Activated CD8-positive, alpha-beta T cell treated with anti-CD3 and anti-CD28 coated beads for 36 hours (primary cell): ENCODE measurements at regions not wholly inside any gene's neighbourhood (a gene's known extent, or its start where the extent isn't known, plus 50 kb on each side); places are given as distances from the start of the nearest gene placed in this dataset.

Experiments
- ATAC-seq: fragments of 200-7000 bp; cut with Tn5 transposase; one replicate; pipeline ENCODE4 v1.10.0; 2021; ENCODE audit warnings: mild to moderate bottlenecking, moderate library complexity
- CTCF ChIA-PET: fragments of 350-600 bp; sonication (Branson Sonifier 250); formaldehyde crosslinking; loops from one replicate; lab custom pipeline; 2021; ENCODE audit warnings: antibody characterized with exemption; lab: Charles Lee
- POLR2A ChIA-PET: fragments of 350-600 bp; sonication (Branson Sonifier 250); formaldehyde crosslinking; loops from one replicate; lab custom pipeline; 2021; ENCODE audit warnings: antibody characterized with exemption; lab: Charles Lee
- DNase-seq: peaks from one replicate; pipeline ENCODE4 v3.0.0-alpha.2; 2020
- H3K27ac Mint-ChIP-seq: one replicate; pipeline ENCODE4 v1.8.0; 2021; ENCODE audit warnings: mild to moderate bottlenecking, mixed read lengths
- H3K27me3 Mint-ChIP-seq: one replicate; pipeline ENCODE4 v1.8.0; 2021; ENCODE audit warnings: mixed read lengths
- H3K36me3 Mint-ChIP-seq: one replicate; pipeline ENCODE4 v1.8.0; 2021; ENCODE audit warnings: low read depth, mixed read lengths
- H3K4me1 Mint-ChIP-seq: one replicate; pipeline ENCODE4 v1.8.0; 2021; ENCODE audit warnings: low read depth, mixed read lengths
- H3K4me3 Mint-ChIP-seq: one replicate; pipeline ENCODE4 v1.8.0; 2021; ENCODE audit warnings: mild to moderate bottlenecking, moderate library complexity, mixed read lengths
- H3K9me3 Mint-ChIP-seq: one replicate; pipeline ENCODE4 v1.8.0; 2021; ENCODE audit warnings: mixed read lengths
- intact Hi-C: fragments of 100-400 bp; cut with micrococcal nuclease; formaldehyde crosslinking; loops from one replicate; pipeline ENCODE4 v1.10.0; 2022
- TF ChIP-seq, protein P1 (sequence below): fragments of 200-600 bp; IDR thresholded peaks from one replicate; pipeline ENCODE4 v1.8.0; 2022; ENCODE audit warnings: antibody characterized with exemption, mild to moderate bottlenecking

- Mint-ChIP-seq H3K4me3 (no peak overlapping the region), H3K27me3 (no peaks in the 10 kb centered on the region), H3K36me3 (no peaks in the 10 kb centered on the region), H3K4me1 (no peaks in the 10 kb centered on the region), H3K9me3 (no peaks in the 10 kb centered on the region), H3K27ac (no peak overlapping the region)
- ATAC-seq (no peak), DNase-seq (no peak)
- TF ChIP-seq, protein P1, sequence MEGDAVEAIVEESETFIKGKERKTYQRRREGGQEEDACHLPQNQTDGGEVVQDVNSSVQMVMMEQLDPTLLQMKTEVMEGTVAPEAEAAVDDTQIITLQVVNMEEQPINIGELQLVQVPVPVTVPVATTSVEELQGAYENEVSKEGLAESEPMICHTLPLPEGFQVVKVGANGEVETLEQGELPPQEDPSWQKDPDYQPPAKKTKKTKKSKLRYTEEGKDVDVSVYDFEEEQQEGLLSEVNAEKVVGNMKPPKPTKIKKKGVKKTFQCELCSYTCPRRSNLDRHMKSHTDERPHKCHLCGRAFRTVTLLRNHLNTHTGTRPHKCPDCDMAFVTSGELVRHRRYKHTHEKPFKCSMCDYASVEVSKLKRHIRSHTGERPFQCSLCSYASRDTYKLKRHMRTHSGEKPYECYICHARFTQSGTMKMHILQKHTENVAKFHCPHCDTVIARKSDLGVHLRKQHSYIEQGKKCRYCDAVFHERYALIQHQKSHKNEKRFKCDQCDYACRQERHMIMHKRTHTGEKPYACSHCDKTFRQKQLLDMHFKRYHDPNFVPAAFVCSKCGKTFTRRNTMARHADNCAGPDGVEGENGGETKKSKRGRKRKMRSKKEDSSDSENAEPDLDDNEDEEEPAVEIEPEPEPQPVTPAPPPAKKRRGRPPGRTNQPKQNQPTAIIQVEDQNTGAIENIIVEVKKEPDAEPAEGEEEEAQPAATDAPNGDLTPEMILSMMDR, result no peak
- intact Hi-C loops, result no loop called here
- CTCF ChIA-PET, result no interaction called here
- POLR2A ChIA-PET, result no interaction called here
These were observed 103.3 kb downstream of the SPRY2 start for GRCh38 chr13:80237646-80238045.

DNA sequence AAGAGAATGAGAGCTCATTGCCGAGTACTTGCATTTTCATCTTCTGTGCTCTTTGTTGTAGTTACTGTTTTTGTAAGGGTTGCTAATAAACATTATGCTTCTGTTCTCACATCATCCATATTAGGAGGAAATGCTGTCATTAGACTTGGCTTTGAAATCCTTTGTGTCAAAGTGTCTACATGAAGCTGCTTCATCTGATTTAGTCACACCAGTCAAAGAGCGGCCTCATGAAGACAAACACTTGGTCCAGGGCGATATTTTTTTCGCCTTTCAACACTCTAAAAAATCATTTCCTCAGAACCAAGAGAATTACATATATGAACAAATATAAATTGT lies 105.0 kb downstream of the SPRY2 start:
- Mint-ChIP-seq H3K27ac (no peak overlapping the region), H3K4me1 (no peaks in the 10 kb centered on the region), H3K27me3 (no peaks in the 10 kb centered on the region), H3K4me3 (no peak overlapping the region), H3K9me3 (no peaks in the 10 kb centered on the region), H3K36me3 (no peaks in the 10 kb centered on the region)
- CTCF ChIA-PET, result no interaction called here
- TF ChIP-seq, protein P1, result no peak
- intact Hi-C loops, result no loop called here
- POLR2A ChIA-PET, result no interaction called here
- no peak for DNase-seq
- no peak for ATAC-seq

- no peak overlapping the region for H3K27ac Mint-ChIP-seq
- POLR2A ChIA-PET, result no interaction called here
These were observed 105.6 kb downstream of the SPRY2 start for GRCh38 chr13:80235166-80235966.

DNA sequence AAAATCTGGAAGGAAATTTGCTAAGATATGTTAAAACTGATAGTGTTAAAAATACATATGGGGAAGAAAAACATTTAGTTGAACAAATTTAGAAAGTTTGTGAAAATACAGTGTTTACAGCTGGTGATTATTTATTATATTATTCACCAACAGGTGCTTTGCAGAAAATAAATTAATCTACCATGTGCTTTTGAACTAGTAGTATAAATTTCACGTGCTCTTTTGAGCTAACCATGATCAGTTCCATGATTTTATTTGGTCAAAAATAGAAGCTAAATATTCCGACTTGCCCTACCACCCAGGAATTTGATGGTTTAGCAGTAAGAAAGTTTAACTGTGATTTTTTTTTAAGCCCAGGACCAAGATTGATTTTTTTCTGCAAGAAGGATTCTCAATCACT lies 113.3 kb downstream of the SPRY2 start:
- H3K36me3 Mint-ChIP-seq, result no peaks in the 10 kb centered on the region
- intact Hi-C loops, result no loop called here
- H3K4me1 Mint-ChIP-seq, result no peaks in the 10 kb centered on the region
- H3K9me3 Mint-ChIP-seq, result no peaks in the 10 kb centered on the region
- no peak overlapping the region for H3K4me3 Mint-ChIP-seq
- H3K27me3 Mint-ChIP-seq, result no peaks in the 10 kb centered on the region
- no peak overlapping the region for H3K27ac Mint-ChIP-seq
- CTCF ChIA-PET, result no interaction called here
- DNase-seq (no peak), ATAC-seq (no peak)
- TF ChIP-seq, protein P1, result no peak
- POLR2A ChIA-PET, result no interaction called here

More at GRCh38 chr13:80235166-80235966, 105.6 kb downstream of the SPRY2 start:
- no peaks in the 10 kb centered on the region for H3K4me1 Mint-ChIP-seq
- H3K27me3 Mint-ChIP-seq, result no peaks in the 10 kb centered on the region
- intact Hi-C loops, result no loop called here
- no peaks in the 10 kb centered on the region for H3K9me3 Mint-ChIP-seq
- ATAC-seq, result no peak
- H3K36me3 Mint-ChIP-seq, result no peaks in the 10 kb centered on the region
- TF ChIP-seq, protein P1, result no peak
- DNase-seq, result no peak
- CTCF ChIA-PET, result no interaction called here
- H3K4me3 Mint-ChIP-seq, result no peak overlapping the region

GRCh38 chr13:80226645-80227044 lies 114.3 kb downstream of the SPRY2 start:
- ATAC-seq (no peak), DNase-seq (no peak)
- Mint-ChIP-seq H3K27me3 (no peaks in the 10 kb centered on the region), H3K9me3 (no peaks in the 10 kb centered on the region), H3K36me3 (no peaks in the 10 kb centered on the region), H3K4me1 (no peaks in the 10 kb centered on the region), H3K27ac (no peak overlapping the region), H3K4me3 (no peak overlapping the region)
- TF ChIP-seq, protein P1, result no peak
- ChIA-PET CTCF (no interaction called here), POLR2A (no interaction called here)
- intact Hi-C loops, result no loop called here
